Posterior cingulate gyrus (tissue), 11 donors: ENCODE measurements at regions not wholly inside any gene's neighbourhood (a gene's known extent, or its start where the extent isn't known, plus 50 kb on each side); places are given as distances from the start of the nearest gene placed in this dataset.

Experiments
- DNase-seq, 10 donors: peaks; one replicate each; pipeline versions ENCODE4 v3.0.0 to v3.0.0-alpha.2; 2020 to 2021; ENCODE audit warnings: mixed read lengths in 3 of 10
- intact Hi-C: fragments of 100-400 bp; cut with DNase I; formaldehyde crosslinking; loops from one replicate; pipeline ENCODE4 v1.15.1; 2023

DNA sequence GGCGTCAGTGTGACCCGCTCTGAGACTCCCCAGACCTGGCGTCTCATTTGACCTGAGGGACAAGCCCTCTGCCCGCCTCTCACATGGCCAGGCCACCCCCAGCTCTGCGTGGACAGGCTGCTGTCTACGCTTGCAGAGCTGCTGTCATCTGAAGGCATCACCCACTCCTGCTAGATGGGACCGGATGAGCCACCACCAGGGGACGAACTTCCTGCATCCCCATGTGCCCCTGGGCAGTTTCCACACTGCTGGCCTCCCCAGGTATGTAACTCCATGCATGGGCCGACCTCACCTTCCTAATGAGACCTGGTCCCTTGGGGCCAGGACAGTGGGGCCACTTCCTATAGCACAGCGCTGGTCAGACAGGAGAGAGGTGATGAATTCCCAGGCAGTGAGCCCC, 121.5 kb downstream of the PSMG1 start:
- DNase-seq, result peak in 1 of 10 donors; percentile 76
- intact Hi-C loops, result no loop called here

DNA sequence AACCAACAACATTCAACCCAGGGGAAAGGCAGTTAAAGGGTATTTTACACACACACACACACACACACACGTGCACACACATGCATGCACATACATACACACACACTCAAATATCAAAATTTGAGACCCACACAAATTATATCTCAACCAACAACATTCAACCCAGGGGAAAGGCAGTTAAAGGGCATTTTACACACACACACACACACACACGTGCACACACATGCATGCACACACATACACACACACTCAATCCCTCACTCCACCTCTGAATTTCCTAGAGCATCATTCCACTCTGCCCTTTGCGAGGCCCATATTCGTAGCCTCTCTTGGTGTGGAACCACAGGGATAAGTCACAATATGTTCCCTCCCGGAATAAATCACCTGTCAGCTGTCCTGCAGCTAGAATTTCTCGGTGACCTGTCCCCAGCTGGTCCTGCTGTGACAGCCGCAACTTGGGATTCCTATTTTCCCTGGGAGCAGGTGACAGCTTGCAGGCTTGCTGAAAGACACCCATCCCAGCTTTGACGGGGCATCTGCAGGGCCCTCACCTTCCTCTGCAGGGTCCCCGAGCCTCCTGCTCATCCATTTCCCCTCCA, 122.7 kb downstream of the PSMG1 start:
- no peak for DNase-seq
- intact Hi-C loops, result no loop called here

DNA sequence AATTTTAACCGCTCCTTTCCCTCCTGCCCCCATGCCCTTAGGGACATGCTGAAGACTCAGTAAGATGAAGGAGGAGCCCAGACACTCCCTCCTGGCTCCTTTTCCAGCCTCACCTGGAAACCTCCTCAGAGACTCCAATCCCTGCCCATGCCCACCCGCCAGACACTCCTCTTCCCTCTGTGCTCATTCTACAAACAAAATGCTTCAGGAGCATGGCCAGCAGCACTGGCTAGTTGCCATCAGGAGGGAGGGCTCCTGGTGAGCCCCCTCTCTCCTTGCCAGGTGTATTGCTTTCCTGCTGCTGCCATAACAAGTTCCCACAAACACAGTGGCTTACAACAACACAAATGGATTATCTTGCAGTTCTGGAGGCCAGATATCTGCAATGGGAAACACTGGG, 126.1 kb downstream of the PSMG1 start:
- intact Hi-C loops, result no loop called here
- no peak for DNase-seq

DNA sequence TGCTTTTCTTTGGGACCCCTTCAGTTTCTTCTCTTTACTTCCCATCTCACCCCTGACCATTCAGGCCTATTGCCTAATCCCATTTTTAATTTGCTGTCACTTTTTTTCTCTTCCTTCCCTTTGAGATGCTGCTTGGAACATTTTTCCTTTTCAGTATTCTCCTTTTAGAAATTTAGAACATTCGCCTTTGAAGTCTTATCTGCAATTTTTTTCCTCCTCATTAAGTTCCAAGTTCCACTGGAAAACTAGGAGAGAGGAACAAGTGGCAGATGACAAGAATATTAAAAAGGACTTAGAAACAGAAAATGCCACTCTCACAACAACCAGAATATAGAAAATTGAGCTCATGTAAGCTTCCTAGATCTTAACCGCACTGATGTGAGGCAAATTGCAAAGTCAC, 126.6 kb downstream of the PSMG1 start:
- DNase-seq, result no peak
- intact Hi-C loops, result no loop called here

DNA sequence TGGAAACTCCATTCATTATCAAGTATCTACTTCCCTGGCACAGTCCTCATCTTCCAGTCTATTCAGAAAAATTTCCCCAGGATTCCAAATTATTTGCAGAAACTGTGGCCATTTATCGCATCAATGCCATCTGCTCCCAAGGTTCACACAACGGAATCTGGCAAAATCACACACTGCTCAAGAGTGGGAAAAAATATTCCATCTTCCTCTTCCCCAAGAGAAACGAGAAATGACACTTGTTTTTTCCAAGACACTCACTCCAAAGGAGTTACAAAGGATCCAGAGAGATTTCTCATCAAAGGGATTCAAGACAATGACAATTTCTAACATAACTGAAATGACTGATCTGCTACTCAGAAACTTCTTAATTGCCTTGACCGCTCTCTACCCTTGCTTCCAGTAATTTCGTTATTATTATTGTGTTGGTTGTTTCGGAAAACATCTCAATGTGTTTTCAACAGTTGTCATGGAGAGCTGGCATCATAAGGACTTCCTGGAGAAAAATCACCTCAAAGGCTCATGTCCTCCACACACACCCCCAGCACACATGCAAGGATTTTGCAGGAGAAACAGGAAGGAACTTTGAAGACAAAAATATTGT, 128.0 kb downstream of the PSMG1 start:
- DNase-seq, result no peak
- intact Hi-C loops, result no loop called here

DNA sequence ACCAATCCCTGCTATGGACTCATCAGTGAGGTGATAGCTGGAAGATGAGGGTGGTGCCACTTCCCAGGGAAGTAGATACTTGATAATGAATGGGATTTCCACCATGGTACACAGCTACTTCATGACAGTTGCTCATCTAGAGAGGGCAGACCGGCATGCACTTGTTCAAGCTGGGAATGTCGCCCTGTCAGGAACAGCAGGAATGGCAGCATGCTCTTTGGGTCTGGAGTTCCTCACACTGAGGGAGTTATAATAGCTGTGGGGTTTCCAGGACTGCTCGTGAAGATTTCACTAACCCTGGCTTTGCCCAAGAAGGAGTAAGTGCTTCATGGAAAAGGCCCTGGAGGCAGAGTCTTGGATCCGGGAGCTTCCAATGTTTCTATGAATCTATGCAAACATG, 129.2 kb downstream of the PSMG1 start:
- no peak for DNase-seq
- intact Hi-C loops, result no loop called here

DNA sequence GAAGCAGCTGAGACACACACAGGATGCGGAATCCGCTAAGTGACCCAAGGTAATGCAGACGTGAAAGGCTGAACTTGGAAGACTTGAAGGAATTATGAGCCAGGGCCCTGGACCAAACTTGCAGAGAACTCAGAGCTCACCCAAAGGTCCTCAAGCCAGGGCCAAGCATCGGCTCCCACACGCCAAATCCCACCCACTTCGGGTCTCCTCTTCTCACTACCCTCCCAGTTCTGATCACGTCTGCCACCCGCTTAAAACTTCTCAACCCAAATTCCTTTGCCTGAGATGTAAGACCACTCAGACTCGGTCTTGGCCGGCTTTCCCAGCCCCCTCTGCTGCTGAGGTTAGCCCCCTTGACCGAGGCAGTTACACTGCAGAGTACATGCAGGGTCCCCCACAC, 130.1 kb downstream of the PSMG1 start:
- DNase-seq, result no peak
- intact Hi-C loops, result no loop called here

DNA sequence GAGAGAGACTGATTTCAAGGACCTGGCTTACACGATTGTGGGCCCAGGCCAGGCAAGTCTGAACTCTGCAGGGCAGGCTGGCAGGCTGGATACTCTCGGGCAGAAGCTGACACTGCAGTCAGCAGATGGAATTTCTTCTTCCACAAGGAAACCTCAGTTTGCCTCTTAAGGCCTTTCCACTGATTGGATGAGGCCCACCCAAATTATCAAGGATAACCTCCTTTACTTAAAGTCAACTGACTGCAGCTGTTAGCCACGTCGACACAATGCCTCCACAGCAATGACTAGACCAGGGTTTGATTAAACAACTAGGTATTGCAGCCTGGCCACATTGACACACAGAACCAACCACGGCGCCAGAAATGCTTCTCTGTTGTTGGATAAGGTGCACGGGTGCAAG, 130.5 kb downstream of the PSMG1 start:
- intact Hi-C loops, result no loop called here
- no peak for DNase-seq

DNA sequence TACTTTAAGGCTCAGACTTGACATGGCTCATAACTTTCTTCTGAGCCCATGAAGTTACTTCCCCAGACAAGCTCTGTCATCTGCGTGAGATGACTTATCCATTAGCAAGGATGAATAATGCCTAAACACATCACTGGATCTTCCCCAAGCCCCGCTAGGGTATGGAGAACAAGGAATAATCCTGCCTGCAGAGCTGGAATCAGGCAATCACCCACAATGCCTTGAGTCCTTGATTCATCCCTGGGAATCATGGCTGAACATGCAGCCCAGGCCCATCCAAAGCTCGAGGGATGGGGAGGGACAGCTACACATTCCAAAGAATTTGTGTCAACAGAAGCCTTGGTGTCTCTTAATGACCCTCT, 131.7 kb downstream of the PSMG1 start:
- intact Hi-C loops, result no loop called here
- no peak for DNase-seq

DNA sequence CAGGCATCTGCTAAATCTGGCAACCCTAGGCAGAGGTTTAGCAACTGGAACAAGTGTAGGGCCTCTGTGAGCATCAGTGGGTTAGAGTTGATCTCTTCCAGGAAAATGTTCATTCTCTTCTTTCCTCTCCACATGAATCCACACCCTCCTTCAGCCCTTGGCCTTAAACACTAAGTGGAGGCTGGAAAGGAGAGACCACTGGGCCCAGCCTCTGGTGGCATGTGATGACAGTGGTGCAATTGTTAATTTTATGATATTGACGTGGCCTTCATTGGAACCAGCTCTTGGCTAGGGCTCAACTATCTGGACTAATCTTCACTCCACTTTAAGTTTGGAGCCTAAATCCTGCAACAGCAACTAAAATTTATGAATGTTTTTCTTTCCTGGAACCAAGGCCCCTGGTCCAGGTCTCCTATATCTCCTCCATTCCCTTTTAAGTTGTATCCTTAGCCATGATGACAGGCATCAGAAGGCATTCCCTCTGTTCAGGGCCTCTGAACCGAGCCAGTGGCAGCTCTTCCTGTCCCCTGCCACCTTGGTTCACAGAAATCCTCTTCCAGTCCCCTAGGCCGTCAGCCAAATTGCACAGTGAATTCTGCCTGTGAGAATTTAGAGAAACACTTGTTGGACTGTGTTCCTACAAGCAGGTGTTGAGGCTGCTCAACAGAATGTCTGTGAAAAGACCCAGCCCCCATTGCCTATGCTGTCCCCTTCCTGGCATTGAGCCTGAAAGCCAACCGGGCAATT, 132.2 kb downstream of the PSMG1 start:
- DNase-seq, result no peak
- intact Hi-C loops, result no loop called here

DNA sequence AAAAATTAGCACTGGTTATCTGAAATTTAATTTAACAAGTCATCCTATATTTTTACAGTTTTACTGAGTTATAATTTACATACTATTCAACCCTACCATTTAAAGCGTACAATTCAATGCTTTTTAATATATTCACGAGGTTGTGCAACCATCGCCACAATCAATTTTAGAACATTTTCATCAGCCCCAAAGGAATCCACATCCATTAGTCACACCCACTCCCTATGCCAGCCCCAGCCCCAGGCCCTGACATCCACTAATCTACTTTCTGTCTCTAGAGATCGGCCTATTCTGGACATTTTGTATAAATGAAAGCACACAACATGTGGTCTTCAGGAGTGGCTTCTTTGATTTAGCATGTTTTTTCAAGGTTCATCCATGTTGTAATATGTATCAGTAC, 134.7 kb downstream of the PSMG1 start:
- intact Hi-C loops, result no loop called here
- DNase-seq, result no peak

DNA sequence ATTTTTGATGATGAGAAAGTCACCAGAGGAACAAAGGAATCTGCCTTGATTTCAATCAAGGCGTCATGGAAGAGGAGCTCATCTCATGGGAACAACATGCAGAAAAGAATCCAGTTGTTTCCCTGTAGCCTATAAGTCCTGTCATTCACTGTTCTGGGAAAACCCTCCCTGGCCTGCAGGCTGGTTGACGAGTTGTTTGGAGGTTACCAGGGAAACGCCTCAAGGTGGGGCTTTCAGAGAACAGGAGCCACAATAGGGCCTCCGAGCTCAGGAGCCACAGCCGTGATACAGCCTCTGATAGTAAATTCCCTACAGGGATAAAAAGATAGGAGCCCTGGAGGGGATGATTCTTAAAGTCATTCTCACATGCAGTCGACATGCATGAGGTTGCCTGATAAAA, 135.2 kb downstream of the PSMG1 start:
- DNase-seq, result no peak
- intact Hi-C loops, result no loop called here

DNA sequence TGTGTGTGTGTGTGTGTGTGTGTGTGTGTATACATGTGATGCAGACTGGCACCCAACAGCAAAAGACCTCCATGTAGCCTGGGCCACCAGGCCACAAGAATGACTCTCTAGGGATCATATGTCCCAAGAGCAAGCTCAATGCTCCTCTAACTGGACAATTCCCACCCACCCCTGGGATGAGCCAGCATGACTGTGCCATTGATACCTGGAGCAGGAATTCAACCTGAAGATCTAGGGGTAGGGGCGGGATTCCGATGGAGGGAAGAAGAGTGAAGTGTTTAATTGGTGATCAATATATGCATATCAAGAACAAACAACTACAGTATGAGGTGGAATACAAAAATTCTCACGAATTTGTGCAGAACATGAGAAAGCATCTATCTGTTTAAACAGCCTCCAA, 136.2 kb downstream of the PSMG1 start:
- intact Hi-C loops, result no loop called here

DNA sequence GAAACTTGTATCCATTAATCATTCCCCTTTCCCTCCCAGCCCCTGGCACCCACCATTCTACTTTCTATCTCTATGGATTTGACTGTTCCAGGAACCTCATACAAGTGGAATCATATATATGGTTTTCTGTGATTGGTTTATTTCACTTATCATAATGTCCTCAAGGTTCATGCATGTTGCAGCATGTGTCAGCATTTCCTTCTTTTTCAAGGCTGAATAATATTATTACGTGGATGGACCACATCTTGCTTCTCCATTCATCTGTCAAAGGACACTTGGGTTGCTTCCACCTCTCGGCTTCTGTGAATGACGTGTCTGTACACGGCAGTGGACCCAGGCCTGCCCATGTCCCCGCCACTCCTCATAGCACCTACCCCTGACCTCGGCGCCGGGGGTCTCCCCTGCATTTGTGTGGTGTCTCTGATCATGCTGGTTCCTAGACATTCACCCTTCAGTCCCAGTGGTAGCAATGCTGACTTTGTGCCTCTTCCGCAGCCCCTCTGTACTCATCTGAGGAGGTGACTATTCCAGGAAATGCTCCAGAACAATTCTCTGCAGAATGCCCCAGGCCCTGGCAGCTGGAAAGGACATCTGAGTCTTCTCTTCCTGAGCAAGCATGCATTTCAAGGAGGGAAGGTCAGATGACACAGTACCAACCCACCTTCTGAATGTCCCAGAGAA, 136.9 kb downstream of the PSMG1 start:
- intact Hi-C loops, result no loop called here
- DNase-seq, result no peak

More for the DNA sequence above, 136.2 kb downstream of the PSMG1 start:
- no peak for DNase-seq

DNA sequence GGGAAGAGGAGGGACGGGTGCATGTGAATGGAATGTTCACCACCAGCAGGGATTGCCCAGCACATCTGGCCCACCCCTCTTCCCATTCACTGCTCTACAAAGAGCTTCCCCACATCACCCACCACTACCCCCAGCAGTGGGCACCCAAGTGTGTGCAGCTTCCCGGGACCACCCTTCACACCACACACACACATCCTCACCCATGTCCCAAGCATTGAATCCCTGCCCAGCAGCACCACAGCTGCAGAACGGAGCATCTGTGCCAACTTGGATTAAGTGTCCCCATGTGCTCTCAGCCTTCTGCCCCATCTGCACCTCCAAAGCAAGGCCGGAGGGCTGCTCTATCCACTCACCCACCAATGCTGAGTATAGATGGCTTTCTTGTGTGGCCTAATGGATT, 141.4 kb downstream of the PSMG1 start:
- intact Hi-C loops, result no loop called here
- no peak for DNase-seq

DNA sequence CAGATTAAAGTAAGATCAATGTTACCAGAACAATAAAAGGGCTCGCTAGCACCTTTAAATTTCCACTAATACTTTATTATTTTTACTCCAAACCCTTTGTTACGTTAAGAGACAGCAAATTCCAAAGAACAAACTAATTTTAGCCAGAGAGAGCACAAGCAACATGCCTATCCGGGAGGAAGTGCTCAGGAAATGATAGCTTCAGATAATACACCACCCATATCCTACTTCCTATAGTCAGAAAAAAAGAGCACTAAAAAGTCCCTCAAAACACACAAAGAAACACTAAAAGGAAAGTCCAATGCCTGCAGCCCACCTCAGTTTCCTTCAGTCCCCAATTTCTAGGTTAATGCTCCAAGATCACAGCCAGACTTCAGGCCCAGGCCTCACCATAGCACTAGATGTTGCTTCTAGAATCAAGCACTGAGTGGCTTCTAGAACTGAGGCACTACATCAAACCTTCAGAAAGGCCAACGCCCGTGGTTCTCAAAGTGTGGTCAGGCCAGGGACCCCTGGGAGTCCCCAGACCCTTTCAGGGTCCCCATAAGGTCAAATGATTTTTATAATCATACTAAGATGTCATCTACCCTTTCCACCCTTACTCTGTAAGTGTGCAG, 142.6 kb downstream of the PSMG1 start:
- no peak for DNase-seq
- intact Hi-C loops, result no loop called here

DNA sequence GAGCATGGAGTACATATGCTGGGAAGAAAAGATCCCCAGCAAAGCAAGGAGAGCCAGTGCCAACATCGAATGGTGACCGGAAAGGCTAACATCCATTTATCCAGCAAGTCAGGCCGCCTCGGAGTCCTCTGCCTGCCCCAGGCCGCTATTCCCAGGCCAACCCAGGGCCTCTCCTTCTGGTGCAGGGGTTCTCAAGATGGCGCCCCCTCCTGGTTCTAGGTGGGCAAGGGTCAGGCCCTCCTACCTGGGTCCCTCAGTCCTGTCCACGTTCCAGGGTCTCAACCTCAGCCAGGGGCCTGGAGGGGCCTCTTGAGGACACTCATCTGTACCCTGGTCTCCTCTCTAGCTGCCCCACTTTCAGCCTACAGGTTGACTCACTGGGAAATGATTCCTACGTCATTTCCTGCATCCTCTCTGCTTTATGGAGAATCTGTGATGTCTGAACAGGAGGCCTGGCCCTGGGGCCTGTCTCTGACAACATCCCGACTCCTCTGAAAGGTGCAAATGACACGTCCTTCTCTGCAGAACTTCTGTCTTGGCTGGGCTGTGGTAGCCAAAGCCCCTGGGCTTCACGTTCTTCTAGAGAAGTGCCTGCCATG, 145.3 kb downstream of the PSMG1 start:
- DNase-seq, result no peak
- intact Hi-C loops, result no loop called here

DNA sequence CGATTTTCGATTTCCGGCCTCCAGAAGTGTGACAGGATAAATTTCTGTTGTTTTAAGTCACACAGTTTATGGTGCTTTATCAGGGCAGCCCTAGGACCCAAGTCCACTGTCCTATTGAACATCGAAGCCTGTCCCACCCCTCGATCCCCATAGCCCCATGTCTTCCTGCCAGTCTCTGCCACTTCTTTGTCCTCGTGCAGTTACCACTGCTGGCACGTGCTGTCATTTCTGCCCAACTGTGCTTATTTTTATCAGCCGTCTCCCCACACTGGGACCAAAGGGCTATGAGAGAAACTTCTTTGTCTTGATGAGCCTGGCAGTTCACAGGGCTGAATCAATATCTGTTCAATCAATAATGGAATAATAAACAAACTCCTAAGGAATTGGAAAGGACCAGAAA, 146.7 kb downstream of the PSMG1 start:
- no peak for DNase-seq
- intact Hi-C loops, result no loop called here

DNA sequence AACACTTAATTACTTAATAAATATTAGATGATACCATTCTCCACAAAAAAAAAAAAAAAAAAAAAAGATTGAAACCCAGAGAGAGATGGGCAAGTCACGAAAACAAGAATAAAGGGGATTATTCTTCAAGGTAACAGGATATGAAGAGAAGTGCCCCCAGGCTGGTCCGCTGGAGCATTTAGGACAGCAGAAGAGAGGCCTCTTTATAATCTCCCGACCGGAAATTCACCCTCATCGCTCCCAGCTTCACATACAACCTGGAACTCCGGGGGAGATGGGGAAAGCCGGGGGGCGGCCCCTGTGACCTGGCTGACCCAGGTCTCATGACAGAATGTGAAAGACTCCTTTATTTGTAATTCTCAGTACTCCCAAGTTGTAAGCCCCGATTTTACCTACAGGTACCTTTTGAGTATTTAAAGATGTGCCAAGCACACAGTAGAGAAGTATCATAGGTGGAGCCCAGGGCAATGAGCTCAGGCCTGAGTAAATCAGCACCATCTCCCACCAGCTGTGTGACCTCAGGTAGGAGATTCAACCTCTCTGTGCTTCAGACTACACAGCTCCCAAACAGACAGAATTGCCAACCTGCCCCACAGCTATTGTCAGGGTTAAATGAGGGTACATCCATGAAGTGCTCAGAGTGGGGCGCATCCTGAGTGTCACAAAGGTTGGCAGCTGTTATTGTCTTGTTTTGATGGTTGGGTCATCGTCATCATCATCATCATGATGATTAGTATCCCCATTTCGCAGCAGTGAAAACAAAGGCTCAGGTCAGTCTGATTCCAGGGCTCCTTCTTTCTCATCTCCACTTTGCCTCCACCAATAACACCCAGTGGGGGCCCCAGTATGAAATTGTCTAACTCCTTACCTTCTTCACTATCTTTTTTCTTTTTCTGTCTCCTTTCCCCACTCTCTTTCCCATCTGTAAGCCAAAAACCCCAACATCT, 148.4 kb downstream of the PSMG1 start:
- DNase-seq, result no peak
- intact Hi-C loops, result no loop called here
